ENCODE measurements at regions not wholly inside any gene's neighbourhood (a gene's known extent, or its start where the extent isn't known, plus 50 kb on each side); places are given as distances from the start of the nearest gene placed in this dataset.

GRCh38 chr14:87000081-87000480 is 992.9 kb downstream of the GALC start:
- TF ChIP-seq CTCF (conservative IDR thresholded peaks at IDR 0.05) (no peak), ZFX (IDR thresholded peaks at IDR 0.05) (no peak)

All from C4-2B (cell line).